GM19452 (cell line): ENCODE measurements at regions not wholly inside any gene's neighbourhood (a gene's known extent, or its start where the extent isn't known, plus 50 kb on each side); places are given as distances from the start of the nearest gene placed in this dataset.
A peak's percentile ranks its signal among the peaks of the same experiment; 100 is the strongest.

Source experiments
- ATAC-seq: cut with Tn5 transposase; IDR thresholded peaks from one replicate; pipeline ENCODE4 v1.9.1; 2021; ENCODE audit not compliant: unreplicated experiment

DNA sequence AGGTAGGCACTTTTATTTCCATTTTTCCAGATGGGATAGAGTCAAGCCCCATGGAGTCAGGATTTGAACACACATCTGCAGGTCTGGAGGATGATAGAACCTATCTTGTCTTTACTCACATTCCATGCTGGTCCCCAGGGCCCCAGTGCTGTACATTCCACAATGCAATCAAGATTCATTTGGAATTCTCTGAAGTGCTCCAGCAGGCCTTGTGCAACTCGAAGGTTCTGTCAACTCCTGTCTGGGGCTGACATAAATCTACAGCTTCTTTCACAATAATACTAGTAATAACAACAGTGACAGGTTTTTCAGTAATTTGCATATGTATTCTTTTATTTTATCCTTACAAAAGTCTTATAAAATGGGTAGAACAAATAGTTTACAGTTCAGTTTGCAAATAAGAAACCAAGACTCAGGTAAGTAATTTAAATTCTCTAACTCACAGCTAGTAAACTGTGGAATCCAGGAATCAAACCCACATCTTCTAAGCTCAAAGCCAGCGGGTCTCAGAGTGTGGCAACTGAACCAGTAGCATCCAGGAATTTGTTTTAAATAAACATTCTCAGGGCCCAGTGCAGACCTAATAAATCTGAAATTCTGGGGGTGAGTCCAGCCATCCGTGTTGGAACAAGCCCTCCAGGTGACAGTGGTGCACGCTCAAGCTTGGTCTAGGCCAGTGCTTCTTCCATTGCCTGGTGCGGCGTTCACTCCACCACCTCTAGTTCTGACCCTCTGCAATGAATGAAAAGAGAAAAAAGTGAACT is 137.0 kb upstream of the TNFAIP3 start:
- no peak for ATAC-seq

DNA sequence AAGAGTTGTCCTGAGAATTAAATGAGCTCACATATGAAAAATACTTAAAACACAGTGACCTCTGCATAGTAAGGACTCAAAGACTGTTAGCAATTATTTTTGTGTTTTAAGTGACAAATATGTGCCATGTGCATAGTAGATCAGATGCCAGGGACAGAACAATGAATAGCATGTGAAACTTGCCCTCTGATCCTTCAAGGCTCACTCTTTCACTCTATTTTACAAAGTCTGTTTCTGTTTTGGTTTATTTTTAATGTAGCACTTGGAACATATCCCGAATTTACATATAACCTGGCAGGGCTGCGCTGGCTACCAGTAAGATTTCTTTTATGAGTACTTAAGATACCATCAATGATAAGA is 135.5 kb upstream of the TNFAIP3 start:
- ATAC-seq, result no peak

DNA sequence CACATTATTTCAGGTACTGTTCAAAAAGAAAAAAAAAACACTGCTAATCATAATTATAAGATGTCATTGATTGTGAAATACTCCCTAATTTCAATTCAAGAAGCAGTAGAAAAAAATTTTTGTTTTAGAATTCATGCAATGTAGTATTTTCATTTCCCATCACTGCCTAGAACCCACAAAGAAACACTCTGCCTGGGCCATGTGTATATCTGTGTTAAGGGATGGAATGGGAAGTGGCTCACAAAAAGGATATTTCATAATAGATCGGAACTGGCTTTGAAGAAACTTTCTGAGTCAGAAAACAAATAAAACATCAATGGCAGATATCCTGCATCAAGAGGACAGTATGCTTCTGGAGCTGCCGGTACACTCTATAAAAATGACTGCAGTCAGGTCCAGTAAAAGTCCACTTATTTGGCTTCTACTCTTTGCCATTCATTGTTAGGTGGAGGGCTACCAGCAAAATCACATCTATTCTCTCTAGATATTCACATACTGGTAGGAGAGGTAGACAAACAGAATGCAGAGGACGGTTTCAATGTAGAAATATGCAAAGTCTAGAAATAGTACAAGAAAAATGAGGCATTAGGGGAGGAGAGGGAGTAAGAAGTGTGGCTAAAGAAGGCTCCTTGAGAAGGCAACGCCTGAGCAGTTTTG is 135.0 kb upstream of the TNFAIP3 start:
- ATAC-seq, result no peak

GRCh38 chr6:137733372-137733771 is 133.7 kb upstream of the TNFAIP3 start:
- ATAC-seq, result no peak

GRCh38 chr6:137734005-137734874 is 132.8 kb upstream of the TNFAIP3 start:
- no peak for ATAC-seq

DNA sequence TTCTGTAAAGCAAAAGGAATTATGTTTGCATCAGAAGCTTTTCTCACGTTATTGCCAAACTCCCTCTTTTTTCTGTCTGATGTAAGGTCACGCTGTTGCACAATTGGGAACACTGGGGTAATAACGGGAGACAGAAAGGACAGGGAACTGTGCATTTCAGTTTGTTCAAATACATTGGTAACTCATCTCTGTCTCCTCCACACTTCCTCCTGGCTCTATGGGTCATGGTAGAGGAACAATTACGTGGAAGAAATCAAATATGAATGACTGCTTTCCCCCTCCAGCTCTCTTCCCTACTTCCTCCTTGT is 132.2 kb upstream of the TNFAIP3 start:
- no peak for ATAC-seq

- ATAC-seq, result peak; percentile 62
Measured at GRCh38 chr6:137736048-137736818, 130.8 kb upstream of the TNFAIP3 start.

GRCh38 chr6:137736911-137737310 is 130.1 kb upstream of the TNFAIP3 start:
- ATAC-seq, result no peak

DNA sequence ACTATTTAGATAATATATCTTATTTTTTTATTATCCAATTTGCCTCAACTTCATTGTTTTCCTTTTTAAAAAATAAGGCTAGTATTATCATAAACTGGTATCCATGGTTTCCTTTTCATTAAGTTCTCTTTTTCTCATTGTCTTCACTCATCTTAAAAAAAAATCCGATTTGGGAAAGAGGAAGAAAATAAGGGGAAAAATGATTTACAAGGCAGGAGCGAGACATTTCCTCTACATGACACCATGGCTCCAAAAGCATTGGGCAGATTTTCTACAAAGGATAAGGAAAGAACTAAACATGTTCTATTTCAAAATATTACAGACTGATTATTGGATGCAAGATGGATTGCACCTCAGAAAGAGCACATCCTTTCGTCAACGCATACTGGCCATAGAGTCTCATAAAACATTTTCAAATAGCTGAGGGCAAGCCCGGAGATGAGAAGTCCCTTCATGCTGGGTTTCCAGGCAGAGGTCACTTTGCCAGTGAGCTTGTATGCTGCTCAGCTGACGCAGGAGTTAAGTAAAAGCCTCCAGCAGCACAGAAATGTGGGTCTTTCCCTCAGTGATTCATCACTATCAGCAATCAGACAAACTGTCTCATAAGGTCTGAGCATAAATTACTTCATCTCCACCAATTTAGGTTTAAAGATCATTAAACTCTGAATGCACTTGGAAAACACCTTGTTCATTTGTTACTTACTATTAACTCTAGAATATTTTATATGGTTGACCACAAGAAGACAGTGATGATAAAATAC is 129.0 kb upstream of the TNFAIP3 start:
- ATAC-seq, result no peak

GRCh38 chr6:137738931-137739504 is 128.0 kb upstream of the TNFAIP3 start:
- no peak for ATAC-seq

DNA sequence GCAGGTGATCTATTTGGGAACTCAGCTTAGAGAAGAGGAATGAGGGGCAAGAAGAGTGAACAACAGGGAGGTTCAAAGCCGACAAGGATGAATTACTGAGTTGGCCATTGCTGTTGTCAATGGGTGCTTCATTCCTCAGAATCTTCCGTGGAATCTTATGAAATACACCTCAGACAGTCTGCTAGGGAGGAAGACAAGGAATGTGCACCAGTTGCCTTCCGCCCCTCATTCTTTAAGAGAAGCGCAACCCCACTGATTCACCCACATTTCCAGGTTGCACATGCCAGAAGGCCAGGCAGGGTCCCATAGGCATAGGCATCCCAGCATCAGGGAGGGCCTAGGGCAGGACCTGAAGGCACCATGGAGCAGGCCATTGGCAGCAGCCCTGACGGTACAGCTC is 127.5 kb upstream of the TNFAIP3 start:
- no peak for ATAC-seq

GRCh38 chr6:137740091-137740755 is 126.8 kb upstream of the TNFAIP3 start:
- no peak for ATAC-seq

DNA sequence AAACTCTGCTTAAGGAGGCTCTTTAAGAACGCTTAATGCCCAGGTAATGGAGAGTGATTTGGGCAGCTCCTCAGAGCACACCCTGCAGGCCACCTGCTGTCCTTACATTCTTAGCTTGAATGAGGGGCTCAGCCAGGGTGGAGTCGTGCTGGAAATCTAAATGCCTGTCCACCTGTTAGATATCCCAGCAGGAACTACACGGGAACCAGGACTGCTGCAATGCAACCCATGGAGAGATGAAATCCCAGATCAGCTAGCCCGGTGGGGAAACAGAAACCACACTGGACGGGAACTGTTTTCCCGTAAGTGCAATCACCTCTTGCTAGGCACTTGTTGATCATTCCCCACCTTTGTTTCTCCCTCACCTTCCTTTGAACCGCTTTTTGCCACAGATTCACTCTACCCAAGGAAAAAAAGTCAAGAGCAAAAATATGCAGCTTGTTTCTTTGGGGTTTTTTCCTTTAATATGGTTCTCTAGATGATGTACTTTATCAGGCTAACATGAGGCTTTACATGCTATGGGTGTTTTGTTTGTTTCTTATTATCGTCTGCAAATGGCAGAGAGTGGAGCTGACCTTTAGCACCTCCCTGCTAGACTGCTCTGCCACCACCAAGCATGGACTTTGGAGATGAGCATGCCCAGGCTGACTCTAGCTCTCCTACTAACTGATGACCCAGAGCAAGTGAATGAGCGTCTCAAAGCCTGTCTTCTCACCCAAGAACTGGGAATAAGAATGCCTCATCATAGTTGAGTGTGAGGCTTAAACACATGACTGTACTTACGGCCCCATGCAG is 125.9 kb upstream of the TNFAIP3 start:
- ATAC-seq, result no peak

- ATAC-seq, result no peak
Measured at GRCh38 chr6:137743493-137743892, 123.6 kb upstream of the TNFAIP3 start.

DNA sequence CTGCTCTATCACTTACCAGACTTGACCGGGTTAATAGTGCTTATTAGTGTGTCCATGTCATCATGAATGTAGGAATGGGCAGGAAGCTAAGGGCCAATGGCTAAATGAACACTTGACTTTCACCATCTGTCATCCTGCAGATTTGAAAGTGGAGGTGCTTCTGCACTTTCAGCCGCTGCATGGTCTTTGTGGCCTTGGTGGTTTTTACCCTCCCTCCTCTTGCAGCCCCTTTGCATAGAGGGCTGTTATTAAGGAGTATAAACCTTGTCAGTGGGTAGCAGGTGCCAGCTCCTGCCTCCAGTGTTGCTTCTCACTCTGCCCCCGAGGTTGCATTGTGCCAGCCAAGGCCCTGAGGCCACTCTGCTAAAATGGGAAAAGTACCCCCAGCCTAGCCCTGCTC is 122.2 kb upstream of the TNFAIP3 start:
- ATAC-seq, result peak; percentile 79

GRCh38 chr6:137745321-137745720 is 121.7 kb upstream of the TNFAIP3 start:
- no peak for ATAC-seq

DNA sequence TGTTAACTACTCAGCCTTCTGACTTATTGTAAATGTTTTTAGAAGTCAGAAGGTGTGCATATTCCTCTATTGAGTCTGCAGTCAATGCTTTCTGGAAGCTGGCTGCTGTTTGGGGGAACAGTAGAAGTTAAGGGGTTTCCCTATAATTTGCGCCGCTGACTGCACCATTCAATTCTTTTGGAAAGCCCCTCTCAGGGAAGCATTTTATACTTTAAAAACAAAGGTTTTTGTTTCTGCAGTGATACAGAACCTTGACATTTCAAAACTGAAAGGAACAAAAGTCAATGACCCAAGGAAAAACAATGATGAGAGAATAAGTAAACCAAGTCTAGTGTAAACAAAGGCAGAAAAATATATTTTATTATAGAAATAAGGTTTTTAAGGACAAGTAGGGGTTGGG is 120.8 kb upstream of the TNFAIP3 start:
- no peak for ATAC-seq

DNA sequence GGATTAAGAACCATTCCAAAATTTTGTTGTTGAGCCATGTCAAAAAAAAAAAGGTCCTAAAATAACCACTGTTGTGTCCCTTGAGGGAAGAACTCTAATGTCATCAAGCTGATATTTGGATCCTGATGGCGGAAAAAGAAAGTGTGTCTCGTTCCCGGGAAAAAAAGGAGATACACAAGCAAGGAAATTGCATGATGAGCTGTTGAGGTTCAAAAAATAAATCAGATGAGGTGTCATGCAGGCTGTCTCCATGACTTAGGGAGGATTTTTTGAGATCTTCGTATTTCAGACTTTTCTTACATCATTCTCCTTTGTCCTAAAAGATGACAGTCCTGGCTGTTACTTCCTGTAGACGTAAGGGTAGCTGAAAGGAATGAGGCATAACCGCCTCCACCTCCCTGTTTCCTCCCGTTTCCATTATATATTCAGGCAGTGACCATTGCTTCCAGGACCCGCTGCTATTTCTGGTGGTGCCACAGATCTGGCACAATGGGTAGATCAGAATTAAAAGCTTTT is 117.3 kb upstream of the TNFAIP3 start:
- ATAC-seq, result no peak

DNA sequence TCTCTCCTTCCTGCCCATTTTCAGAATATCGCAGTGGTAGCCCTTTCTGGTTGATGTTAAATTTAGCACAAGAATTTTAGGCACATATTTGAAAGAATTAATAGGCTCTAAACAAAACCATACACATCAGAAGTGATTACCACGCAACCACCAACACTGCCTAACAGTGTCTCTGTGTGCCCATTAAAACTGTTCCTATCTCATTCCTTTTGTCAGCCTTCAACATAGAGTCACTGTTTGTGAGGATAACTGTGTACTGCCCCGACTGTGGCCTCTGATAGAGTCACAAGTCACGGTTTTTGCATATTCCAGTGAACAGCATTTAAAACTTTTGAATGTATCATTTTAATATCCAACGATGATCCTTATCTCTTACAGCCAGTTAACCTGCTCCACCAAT is 116.8 kb upstream of the TNFAIP3 start:
- no peak for ATAC-seq
